CD4-positive, alpha-beta memory T cell (primary cell): ENCODE measurements at regions not wholly inside any gene's neighbourhood (a gene's known extent, or its start where the extent isn't known, plus 50 kb on each side); places are given as distances from the start of the nearest gene placed in this dataset.

Experiments
- CTCF ChIA-PET: fragments of 350-600 bp; sonication (Branson Sonifier 250); formaldehyde crosslinking; loops from one replicate; lab custom pipeline; 2021; ENCODE audit warnings: inconsistent platforms; ENCODE audit not compliant: partially characterized antibody; lab: Charles Lee
- POLR2A ChIA-PET: fragments of 350-600 bp; sonication (Branson Sonifier 250); formaldehyde crosslinking; loops from one replicate; lab custom pipeline; 2021; ENCODE audit not compliant: partially characterized antibody; lab: Charles Lee
- DNase-seq, 5 donors: peaks; one replicate each; pipeline versions ENCODE4 v3.0.0 to v3.0.0-alpha.2; 2020 to 2022; ENCODE audit warnings: mixed read lengths in 1 of 5
- H3K27ac ChIP-seq: one replicate; pipeline ENCODE4 v1.7.0; 2013; ENCODE audit warnings: low read depth, low read length
- H3K27me3 ChIP-seq: 2 replicates; pipeline ENCODE4 v1.7.0; 2013; ENCODE audit warnings: mild to moderate bottlenecking, low read length, moderate library complexity; ENCODE audit not compliant: insufficient read depth
- H3K36me3 ChIP-seq: 2 replicates; pipeline ENCODE4 v1.7.0; 2013; ENCODE audit warnings: mild to moderate bottlenecking, low read length, moderate library complexity; ENCODE audit not compliant: insufficient read depth
- H3K4me1 ChIP-seq: 2 replicates; pipeline ENCODE4 v1.7.0; 2013; ENCODE audit warnings: mild to moderate bottlenecking, low read length, moderate library complexity; ENCODE audit not compliant: insufficient read depth
- H3K4me3 ChIP-seq, 2 donors: one replicate each; pipeline ENCODE4 v1.7.0; 2013; ENCODE audit warnings: low read length in 2 of 2, mild to moderate bottlenecking in 1 of 2
- H3K9me3 ChIP-seq, 2 donors: one replicate each; pipeline ENCODE4 v1.7.0; 2013; ENCODE audit warnings: low read length in 2 of 2, control low read depth in 1 of 2; ENCODE audit not compliant: control insufficient read depth in 1 of 2
- H3K27ac Mint-ChIP-seq, 7 donors: one replicate each; pipeline ENCODE4 v1.8.0; 2020 to 2021; ENCODE audit warnings: mixed read lengths in 7 of 7, mild to moderate bottlenecking in 6 of 7, inconsistent platforms in 3 of 7, moderate library complexity in 3 of 7
- H3K27me3 Mint-ChIP-seq, 2 donors: one replicate each; pipeline ENCODE4 v1.8.0; 2020 to 2021; ENCODE audit warnings: mixed read lengths in 2 of 2
- H3K36me3 Mint-ChIP-seq, 2 donors: one replicate each; pipeline ENCODE4 v1.8.0; 2020 to 2021; ENCODE audit warnings: mixed read lengths in 2 of 2, inconsistent platforms in 1 of 2, mild to moderate bottlenecking in 1 of 2
- H3K4me1 Mint-ChIP-seq, 4 donors: one replicate each; pipeline ENCODE4 v1.8.0; 2020 to 2021; ENCODE audit warnings: mixed read lengths in 4 of 4, mild to moderate bottlenecking in 1 of 4
- H3K4me3 Mint-ChIP-seq, 8 donors: one replicate each; pipeline ENCODE4 v1.8.0; 2020 to 2021; ENCODE audit warnings: mixed read lengths in 8 of 8, mild to moderate bottlenecking in 7 of 8, moderate library complexity in 6 of 8, inconsistent platforms in 3 of 8
- H3K9me3 Mint-ChIP-seq, 8 donors: one replicate each; pipeline ENCODE4 v1.8.0; 2020 to 2021; ENCODE audit warnings: mixed read lengths in 8 of 8, mild to moderate bottlenecking in 5 of 8, inconsistent platforms in 3 of 8, moderate library complexity in 1 of 8
- intact Hi-C: fragments of 100-400 bp; cut with micrococcal nuclease; formaldehyde crosslinking; loops from one replicate; pipeline ENCODE4 v1.15.1; 2023

DNA sequence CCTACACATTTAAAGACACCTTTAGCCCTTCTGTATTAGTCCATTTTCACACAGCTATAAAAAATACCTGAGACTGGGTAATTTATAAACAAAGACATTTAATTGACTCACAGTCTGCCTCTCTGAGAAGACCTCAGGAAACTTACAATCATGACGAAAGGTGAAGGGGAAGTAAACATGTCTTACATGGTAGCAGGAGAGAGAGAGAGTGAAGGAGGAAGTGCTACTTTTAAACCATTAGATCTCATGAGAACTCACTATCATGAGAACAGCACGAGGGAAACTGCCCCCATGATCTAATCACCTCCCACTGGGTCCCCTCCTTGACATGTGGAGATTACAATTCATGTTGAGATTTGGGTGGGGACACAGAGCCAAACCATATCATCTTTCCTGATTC, 946.6 kb downstream of the SLC4A3 start:
- H3K9me3 ChIP-seq: no peaks in the 10 kb centered on the region
- no peak for DNase-seq
- Mint-ChIP-seq H3K4me3 (no peak overlapping the region), H3K27me3 (no peaks in the 10 kb centered on the region), H3K36me3 (no peaks in the 10 kb centered on the region), H3K4me1 (peaks cover 0 to 4% (median 0%) of the 10 kb centered on the region in 4 donors), H3K27ac (peak overlapping the region in 1 of 7 donors; percentile 11), H3K9me3 (peaks cover 0 to 12% (median 0%) of the 10 kb centered on the region in 8 donors)
- intact Hi-C loops: no loop called here
- no peaks in the 10 kb centered on the region for H3K4me1 ChIP-seq
- ChIA-PET CTCF (no interaction called here), POLR2A (no interaction called here)
- no peak overlapping the region for H3K27ac ChIP-seq
- no peaks in the 10 kb centered on the region for H3K27me3 ChIP-seq
- H3K36me3 ChIP-seq: no peaks in the 10 kb centered on the region
- H3K4me3 ChIP-seq: no peak overlapping the region

DNA sequence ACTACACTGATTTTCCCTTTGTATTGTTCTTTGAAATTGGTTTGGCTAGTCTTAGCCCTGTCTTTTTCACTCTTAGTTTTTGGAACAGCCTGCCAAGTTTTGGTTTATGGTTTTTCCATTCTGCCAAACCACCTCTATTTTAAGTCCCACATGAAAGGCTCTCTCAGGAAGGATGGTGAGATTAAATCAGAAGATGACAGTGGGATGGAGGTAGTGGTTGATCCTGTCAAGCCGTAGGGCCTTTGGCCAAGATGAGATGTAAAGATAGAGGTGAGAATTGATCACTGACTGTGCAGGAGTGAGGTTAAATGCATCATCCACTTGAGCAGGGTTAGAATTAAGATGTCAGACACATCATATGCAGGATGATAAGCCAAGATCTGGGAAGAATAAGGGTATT, 948.5 kb downstream of the SLC4A3 start:
- H3K36me3 ChIP-seq: no peaks in the 10 kb centered on the region
- Mint-ChIP-seq H3K4me3 (no peak overlapping the region), H3K27me3 (peaks cover 0 to 2% of the 10 kb centered on the region in 2 donors), H3K36me3 (no peaks in the 10 kb centered on the region), H3K27ac (no peak overlapping the region), H3K4me1 (peaks cover 0 to 4% (median 0%) of the 10 kb centered on the region in 4 donors), H3K9me3 (peaks cover 0 to 12% (median 0%) of the 10 kb centered on the region in 8 donors)
- intact Hi-C loops: no loop called here
- H3K27me3 ChIP-seq: no peaks in the 10 kb centered on the region
- no peak overlapping the region for H3K27ac ChIP-seq
- H3K4me1 ChIP-seq: no peaks in the 10 kb centered on the region
- POLR2A ChIA-PET: no interaction called here
- H3K4me3 ChIP-seq: no peak overlapping the region
- DNase-seq: no peak
- CTCF ChIA-PET: no interaction called here
- no peaks in the 10 kb centered on the region for H3K9me3 ChIP-seq

DNA sequence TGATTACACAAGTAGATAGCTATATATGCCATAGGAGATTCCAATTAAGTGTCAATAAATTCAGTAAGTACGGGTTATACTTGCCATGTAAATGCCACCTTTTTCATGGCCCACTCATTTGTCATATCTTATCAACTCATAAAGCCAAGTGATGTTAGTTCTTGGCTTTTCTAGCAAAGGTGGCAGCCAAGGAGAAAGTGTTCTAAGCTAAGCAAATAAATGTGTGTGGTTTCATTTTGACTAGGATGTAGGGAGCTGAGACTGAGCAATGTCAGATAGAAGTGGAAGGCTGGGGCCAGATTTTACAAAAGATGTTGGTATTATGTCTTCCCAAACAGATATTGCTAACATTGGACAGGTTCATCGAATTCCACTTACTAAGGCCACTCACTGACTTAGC, 952.0 kb downstream of the SLC4A3 start:
- POLR2A ChIA-PET: no interaction called here
- CTCF ChIA-PET: no interaction called here
- peaks cover 0 to 4% (median 0%) of the 10 kb centered on the region in 4 donors for H3K4me1 Mint-ChIP-seq

DNA sequence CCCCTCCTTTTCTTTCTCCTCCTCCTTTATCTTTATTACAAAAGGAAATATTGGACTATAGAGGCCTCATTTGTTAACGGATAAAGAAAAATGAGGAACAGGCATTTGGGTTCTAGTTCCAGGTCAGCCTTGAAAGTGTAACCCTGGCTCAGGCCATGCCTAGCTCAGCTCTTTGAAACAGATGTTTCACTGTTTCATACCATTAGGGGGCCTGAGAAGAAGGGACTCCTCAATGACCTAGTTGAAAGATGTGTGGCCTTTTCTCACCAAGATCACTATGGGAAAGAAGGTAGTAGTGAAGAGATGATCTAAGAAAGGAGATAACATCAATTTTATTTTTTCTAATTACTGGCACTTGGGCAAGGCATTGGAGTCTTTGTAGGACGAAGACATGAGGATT, 952.7 kb downstream of the SLC4A3 start:
- no peaks in the 10 kb centered on the region for H3K36me3 ChIP-seq
- CTCF ChIA-PET: no interaction called here
- H3K27ac Mint-ChIP-seq: no peak overlapping the region
- H3K27me3 ChIP-seq: no peaks in the 10 kb centered on the region
- peaks cover 0 to 4% (median 0%) of the 10 kb centered on the region in 4 donors for H3K4me1 Mint-ChIP-seq
- no peaks in the 10 kb centered on the region for H3K9me3 ChIP-seq
- peaks cover 0 to 3% of the 10 kb centered on the region in 2 donors for H3K27me3 Mint-ChIP-seq
- POLR2A ChIA-PET: no interaction called here
- peaks cover 0 to 5% (median 0%) of the 10 kb centered on the region in 8 donors for H3K9me3 Mint-ChIP-seq
- H3K27ac ChIP-seq: no peak overlapping the region
- H3K4me3 ChIP-seq: no peak overlapping the region
- no peaks in the 10 kb centered on the region for H3K4me1 ChIP-seq
- intact Hi-C loops: no loop called here
- no peak overlapping the region for H3K4me3 Mint-ChIP-seq
- no peak for DNase-seq
- H3K36me3 Mint-ChIP-seq: no peaks in the 10 kb centered on the region

More for the DNA sequence above, 952.0 kb downstream of the SLC4A3 start:
- H3K4me3 ChIP-seq: no peak overlapping the region
- no peak for DNase-seq
- intact Hi-C loops: no loop called here
- no peak overlapping the region for H3K27ac Mint-ChIP-seq
- H3K36me3 Mint-ChIP-seq: no peaks in the 10 kb centered on the region
- H3K36me3 ChIP-seq: no peaks in the 10 kb centered on the region
- H3K27me3 ChIP-seq: no peaks in the 10 kb centered on the region
- H3K9me3 ChIP-seq: no peaks in the 10 kb centered on the region
- peaks cover 0 to 7% (median 0%) of the 10 kb centered on the region in 8 donors for H3K9me3 Mint-ChIP-seq
- peaks cover 0 to 3% of the 10 kb centered on the region in 2 donors for H3K27me3 Mint-ChIP-seq
- H3K4me1 ChIP-seq: no peaks in the 10 kb centered on the region
- no peak overlapping the region for H3K4me3 Mint-ChIP-seq
- H3K27ac ChIP-seq: no peak overlapping the region

DNA sequence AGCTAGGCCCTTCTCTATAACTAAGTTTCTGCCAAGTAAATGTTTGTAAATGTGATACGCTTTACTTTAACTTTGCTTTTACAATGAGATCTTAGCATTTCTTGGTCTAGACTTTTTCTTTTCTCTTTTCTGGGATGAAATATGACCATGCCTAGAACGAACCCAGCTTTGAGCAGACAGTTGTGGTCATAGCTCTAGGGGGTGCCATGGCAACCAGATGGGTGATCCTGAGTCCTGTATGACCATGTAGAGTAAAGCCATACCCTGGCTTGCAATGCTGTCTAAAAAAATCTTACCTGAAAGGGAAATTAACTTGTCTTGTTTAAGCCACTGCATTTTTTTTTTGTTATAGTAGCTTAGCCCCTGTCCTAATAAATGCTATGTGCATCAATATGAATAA, 956.3 kb downstream of the SLC4A3 start:
- POLR2A ChIA-PET: interaction anchor here (0.6 kb wide), 1 partner anchor 1289 kb away, joined by 4 read pairs; no protein-coding TSS in a partner anchor
- CTCF ChIA-PET: no interaction called here
- Mint-ChIP-seq H3K4me3 (no peak overlapping the region), H3K36me3 (no peaks in the 10 kb centered on the region), H3K4me1 (no peaks in the 10 kb centered on the region), H3K27ac (no peak overlapping the region), H3K27me3 (peaks cover 0 to 4% of the 10 kb centered on the region in 2 donors), H3K9me3 (peaks cover 0 to 2% (median 0%) of the 10 kb centered on the region in 8 donors)
- intact Hi-C loops: no loop called here
- no peaks in the 10 kb centered on the region for H3K9me3 ChIP-seq
- H3K4me3 ChIP-seq: no peak overlapping the region
- DNase-seq: no peak
- H3K27me3 ChIP-seq: no peaks in the 10 kb centered on the region
- no peaks in the 10 kb centered on the region for H3K36me3 ChIP-seq
- no peaks in the 10 kb centered on the region for H3K4me1 ChIP-seq
- H3K27ac ChIP-seq: no peak overlapping the region

DNA sequence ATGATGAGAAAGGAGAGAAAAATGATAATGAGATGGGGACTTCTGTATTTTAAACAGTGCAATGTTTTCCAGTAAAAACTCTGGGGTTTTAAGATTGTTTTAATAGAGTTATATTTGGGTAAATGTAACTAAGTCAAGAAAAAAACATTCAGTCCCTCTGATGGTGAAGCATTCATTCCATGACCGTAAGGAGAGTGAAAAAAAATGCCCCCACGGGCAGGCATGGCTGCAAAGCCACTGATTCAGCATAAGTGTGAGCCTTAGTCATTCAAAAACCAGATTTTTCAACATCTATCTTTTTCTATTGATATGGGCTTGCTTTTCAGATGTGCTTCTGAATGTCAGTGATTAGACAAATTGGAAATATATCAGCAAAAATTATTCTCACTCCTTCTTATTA, 957.8 kb downstream of the SLC4A3 start:
- ChIA-PET CTCF (no interaction called here), POLR2A (no interaction called here)
- H3K4me1 ChIP-seq: no peaks in the 10 kb centered on the region
- no peaks in the 10 kb centered on the region for H3K27me3 ChIP-seq
- intact Hi-C loops: no loop called here
- no peak overlapping the region for H3K4me3 ChIP-seq
- H3K27me3 Mint-ChIP-seq: peaks cover 0 to 3% of the 10 kb centered on the region in 2 donors
- DNase-seq: no peak
- H3K36me3 Mint-ChIP-seq: no peaks in the 10 kb centered on the region
- H3K27ac Mint-ChIP-seq: no peak overlapping the region
- no peaks in the 10 kb centered on the region for H3K4me1 Mint-ChIP-seq
- H3K9me3 Mint-ChIP-seq: peaks cover 0 to 2% (median 0%) of the 10 kb centered on the region in 8 donors
- no peak overlapping the region for H3K27ac ChIP-seq
- H3K9me3 ChIP-seq: no peaks in the 10 kb centered on the region
- no peaks in the 10 kb centered on the region for H3K36me3 ChIP-seq
- no peak overlapping the region for H3K4me3 Mint-ChIP-seq

DNA sequence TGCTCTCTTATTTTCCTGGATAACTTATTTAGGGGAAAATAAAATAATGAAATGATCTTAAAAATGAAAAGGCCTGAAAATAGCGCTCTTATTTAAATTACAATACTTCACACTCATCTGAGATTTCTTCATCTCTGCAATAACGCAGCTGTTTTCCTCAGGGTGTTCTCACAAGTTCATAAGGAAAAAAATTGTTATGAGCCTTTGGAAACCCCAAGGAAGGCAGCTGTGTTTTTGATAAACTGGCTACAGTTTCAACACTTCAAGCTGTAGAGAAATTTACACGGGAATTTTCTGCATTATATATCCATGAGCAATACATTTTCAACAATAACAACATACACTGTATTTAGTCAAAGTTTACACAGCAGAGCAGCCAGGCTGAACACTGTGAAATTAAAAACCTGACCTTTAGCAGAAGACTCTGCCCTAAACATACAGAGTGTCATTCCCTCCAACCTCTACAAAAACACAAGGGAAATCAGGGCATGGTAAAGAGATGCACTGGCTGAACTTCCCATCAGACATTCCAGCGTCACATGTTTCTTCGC, 959.6 kb downstream of the SLC4A3 start:
- intact Hi-C loops: no loop called here

More for the DNA sequence above, 959.6 kb downstream of the SLC4A3 start:
- Mint-ChIP-seq H3K4me3 (no peak overlapping the region), H3K27me3 (peaks cover 1 to 2% of the 10 kb centered on the region in 2 donors), H3K36me3 (no peaks in the 10 kb centered on the region), H3K9me3 (peaks cover 0 to 2% (median 0%) of the 10 kb centered on the region in 8 donors), H3K4me1 (no peaks in the 10 kb centered on the region), H3K27ac (no peak overlapping the region)
- CTCF ChIA-PET: no interaction called here
- Histone ChIP-seq H3K27ac (no peak overlapping the region), H3K36me3 (no peaks in the 10 kb centered on the region), H3K4me1 (no peaks in the 10 kb centered on the region), H3K27me3 (no peaks in the 10 kb centered on the region), H3K9me3 (no peaks in the 10 kb centered on the region), H3K4me3 (no peak overlapping the region)
- POLR2A ChIA-PET: no interaction called here
- no peak for DNase-seq
